IPS DF 4.7 (cell line): ENCODE measurements at regions not wholly inside any gene's neighbourhood (a gene's known extent, or its start where the extent isn't known, plus 50 kb on each side); places are given as distances from the start of the nearest gene placed in this dataset.
"Not testable (repeated sequence)": the region's sequence is repeated elsewhere in the genome, so short reads cannot be mapped to it uniquely, and the experiment has no call there.

Experiments
- DNase-seq: peaks from one replicate; pipeline ENCODE4 v3.0.0-alpha.2; 2013; ENCODE audit warnings: low spot score; ENCODE audit errors: extremely low read depth

DNA sequence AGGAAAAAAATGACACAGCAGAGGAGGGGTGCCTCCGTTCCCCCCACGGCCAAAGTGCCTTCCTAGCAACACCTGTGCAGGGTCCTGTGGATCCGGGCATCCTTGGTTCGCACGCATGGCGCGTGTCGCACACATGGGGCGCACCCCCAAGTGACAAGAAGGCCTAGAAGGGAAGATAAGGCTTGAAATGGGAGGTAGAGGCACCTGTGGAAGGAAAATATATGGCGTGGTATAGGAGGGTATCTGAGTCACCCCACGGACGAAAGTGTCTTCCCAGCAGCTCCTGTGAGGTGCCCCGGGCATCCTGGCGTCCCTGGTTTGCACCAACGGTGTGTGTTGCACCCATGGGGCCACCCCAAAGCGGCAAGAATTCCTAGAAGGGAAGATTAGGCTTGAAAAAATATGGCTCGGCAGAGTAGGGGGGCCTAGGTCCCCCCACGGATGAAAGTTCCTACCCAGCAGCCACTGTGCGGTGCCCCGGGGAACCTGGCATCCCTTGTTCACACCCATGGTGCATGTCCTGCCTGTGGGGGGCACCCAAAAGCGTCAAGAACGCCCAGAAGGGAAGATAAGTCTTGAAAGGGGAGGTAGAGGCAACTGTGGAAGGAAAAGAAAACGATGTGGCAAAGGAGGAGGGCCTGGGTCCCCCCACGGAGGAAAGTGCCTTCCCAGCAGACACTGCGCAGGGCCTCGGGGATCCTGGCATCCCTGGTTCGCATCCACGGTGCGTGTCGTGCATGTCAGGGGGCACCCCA is 280.0 kb downstream of the ALG10 start:
- DNase-seq: no peak

DNA sequence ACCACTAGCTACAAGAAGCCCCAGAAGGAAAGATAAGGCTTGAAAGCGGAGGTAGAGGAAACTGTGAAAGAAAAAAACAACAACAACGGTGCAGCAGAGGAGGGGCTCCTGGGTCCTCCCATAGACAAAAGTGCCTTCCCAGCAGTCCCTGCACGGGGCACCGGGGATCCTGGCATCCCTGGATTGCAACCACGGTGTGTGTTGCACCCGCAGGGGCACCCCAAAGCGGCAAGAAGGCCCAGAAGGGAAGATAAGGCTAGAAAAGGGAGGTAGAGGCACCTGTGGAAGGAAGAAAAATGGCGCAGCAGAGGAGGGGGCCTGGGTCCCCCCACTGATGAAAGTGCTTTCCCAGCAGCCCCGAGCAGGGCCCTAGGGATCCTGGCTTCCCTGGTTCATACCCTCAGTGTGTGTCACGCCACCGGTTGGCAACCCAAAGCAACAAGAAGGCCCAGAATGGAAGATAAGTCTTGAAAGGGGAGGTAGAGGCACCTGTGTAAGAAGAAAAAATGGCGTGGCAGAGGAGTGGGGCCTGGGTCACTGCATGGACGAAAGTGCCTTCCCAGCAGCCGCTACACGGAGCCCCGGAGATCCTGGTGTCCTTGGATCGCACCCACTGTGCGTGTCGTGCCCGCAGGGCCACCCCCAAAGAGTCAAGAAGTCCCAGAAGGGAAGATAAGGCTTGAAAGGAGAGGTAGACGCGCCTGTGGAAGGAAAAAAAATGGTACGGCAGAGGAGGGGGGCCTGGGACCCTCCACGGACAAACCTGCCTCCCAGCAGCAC is 281.0 kb downstream of the ALG10 start:
- no peak for DNase-seq

- DNase-seq: no peak
These were observed 281.7 kb downstream of the ALG10 start for GRCh38 chr12:34304001-34304400.

- DNase-seq: no peak
These were observed 282.2 kb downstream of the ALG10 start for GRCh38 chr12:34304546-34304945.

- DNase-seq: no peak
These were observed 282.9 kb downstream of the ALG10 start for GRCh38 chr12:34305176-34305575.

DNA sequence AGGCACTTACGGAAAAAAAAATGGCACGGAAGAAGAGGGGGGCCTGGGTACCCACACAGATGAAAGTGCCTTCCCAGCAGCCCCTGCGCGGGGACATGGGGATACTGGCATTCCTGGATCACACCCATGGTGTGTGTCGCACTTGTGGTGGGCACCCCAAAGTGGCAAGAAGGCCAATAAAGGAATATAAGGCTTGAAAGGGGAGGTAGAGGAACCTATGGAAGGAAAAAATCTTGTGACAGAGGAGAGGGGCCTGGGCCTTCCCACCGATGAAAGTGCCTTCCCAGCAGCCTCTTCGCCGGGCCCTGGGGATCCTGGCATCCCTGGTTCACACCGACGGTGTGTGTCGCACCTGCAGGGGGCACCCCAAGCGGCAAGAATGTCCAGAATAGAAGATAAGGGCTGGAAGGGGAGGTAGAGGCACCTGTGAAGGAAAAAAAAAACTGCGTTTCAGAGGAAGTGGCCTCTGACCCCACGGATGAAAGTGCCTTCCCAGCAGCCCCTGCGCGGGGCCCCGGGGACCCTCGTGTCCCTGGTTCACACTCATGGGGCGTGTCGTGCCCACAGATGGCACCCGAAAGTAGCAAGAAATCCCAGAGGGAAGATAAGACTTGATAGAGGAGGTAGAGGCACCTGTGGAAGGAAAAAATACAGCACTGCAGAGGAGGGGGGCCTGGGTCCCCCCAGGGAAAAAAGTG is 284.0 kb downstream of the ALG10 start:
- DNase-seq: no peak

DNA sequence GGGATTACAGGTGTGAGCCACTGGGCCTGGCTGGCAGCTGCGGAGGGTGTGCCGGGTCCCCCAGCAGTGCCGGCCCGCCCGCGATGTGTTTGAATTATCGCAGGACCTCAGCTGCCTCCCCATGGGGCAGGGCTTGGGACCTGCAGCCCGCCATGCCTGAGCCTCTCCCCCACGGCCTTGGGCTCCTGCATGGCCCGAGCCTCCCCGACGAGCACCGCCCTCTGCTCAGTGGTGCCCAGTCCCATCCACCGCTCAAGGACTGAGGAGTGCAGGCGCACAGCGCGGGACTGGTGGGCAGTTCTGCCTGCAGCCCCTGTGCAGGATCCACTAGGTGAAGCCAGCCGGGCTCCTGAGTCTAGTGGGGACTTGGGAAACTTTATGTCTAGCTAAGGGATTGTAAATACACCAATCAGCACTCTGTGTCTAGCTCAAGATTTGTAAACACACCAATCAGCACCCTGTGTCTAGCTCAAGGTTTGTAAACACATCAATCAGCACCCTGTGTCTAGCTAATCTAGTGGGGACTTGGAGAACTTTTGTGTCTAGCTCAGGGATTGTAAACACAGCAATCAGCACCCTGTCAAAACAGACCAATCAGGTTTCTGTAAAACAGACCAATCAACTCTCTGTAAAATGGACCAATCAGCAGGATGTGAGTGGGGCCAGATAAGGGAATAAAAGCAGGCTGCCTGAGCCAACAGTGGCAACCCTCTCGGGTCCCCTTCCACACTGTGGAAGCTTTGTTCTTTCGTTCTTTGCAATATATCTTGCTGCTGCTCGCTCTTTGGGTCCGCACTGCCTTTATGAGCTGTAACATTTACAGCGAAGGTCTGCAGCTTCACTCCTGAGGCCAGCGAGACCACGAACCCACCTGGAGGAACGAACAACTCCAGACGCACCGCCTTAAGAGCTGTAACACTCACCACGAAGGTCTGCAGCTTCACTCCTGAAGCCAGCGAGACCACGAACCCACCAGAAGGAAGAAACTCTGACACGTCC is 287.8 kb downstream of the ALG10 start:
- DNase-seq: not testable (repeated sequence)

- DNase-seq: no peak
These were observed 289.0 kb downstream of the ALG10 start for GRCh38 chr12:34311337-34311736.

GRCh38 chr12:34327671-34328070 is 305.4 kb downstream of the ALG10 start:
- DNase-seq: no peak

GRCh38 chr12:34333337-34333736 is 311.0 kb downstream of the ALG10 start:
- DNase-seq: no peak

DNA sequence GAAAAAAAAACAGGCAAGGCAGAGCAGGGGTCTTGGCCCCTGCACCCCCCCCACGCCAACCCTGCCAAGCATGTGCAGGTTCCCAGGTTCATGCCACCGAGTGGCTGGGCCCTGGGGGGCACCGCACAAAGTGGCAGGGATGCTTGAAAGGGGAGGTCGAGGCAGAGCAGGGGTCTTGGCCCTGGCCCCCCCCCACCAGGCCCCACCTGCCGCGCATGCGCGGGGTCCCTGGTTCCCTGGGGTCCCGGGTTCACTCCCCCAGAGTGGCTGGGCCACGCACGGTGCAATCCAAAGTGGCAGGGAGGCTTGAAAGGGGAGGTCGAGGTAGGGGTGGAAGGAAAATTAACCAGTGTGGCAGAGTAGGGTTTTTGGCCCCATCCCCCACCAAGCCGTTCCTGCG is 312.2 kb downstream of the ALG10 start:
- DNase-seq: no peak

DNA sequence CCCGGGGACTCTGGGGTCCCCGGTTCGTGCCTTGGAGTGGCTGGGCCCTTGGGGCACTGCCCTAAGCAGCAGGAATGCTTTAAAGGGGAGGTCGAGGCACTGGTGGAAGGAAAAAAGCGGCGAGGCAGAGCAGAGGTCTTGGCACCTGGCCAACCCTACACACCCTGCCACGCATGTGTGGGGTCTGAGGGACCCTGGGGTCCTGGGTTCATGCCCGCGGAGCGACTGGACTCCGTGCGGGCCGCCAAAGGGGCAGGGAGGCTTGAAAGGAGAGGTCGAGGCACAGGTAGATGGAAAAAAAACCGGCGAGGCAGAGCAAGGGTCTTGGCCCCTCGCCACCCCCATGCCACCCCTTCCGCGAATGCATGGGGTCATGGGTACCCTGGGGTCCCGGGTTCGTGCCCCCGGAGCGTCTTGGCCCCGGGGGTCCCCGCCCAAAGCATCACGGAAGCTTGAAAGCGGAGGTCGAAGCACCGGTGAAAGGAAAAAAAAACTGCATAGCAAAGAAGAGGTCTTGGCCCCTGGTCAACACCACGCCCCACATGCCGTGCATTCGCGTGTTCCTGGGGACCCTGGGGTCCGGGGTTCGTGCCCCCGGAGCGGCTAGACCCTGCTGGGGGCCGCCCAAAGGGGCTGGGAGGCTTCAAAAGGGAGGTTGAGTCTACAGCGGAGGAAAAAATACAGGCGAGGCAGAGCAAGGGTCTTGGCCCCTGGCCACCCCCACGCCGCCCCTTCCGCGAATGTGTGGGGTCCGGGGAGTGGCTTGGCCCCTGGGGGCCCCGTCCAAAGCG is 312.9 kb downstream of the ALG10 start:
- DNase-seq: no peak

GRCh38 chr12:34335819-34336262 is 313.5 kb downstream of the ALG10 start:
- no peak for DNase-seq

- DNase-seq: no peak
These were observed 314.5 kb downstream of the ALG10 start for GRCh38 chr12:34336619-34337465.

GRCh38 chr12:34338751-34339150 is 316.5 kb downstream of the ALG10 start:
- DNase-seq: no peak

- DNase-seq: no peak
These were observed 317.6 kb downstream of the ALG10 start for GRCh38 chr12:34339922-34340321.

GRCh38 chr12:34340534-34341361 is 318.5 kb downstream of the ALG10 start:
- no peak for DNase-seq

- DNase-seq: no peak
These were observed 319.1 kb downstream of the ALG10 start for GRCh38 chr12:34341362-34341733.
